SK-N-SH (cell line): ENCODE measurements at regions not wholly inside any gene's neighbourhood (a gene's known extent, or its start where the extent isn't known, plus 50 kb on each side); places are given as distances from the start of the nearest gene placed in this dataset.
A peak's percentile ranks its signal among the peaks of the same experiment; 100 is the strongest.

Experiments used
- CTCF ChIA-PET: fragments of 300-600, 350-600 bp; formaldehyde crosslinking; extraction: SDS; loops from one replicate; lab custom pipeline; 2021; lab: Yijun Ruan, JAX
- POLR2A ChIA-PET: fragments of 350-600 bp; sonication (Branson Sonifier 250); formaldehyde crosslinking; extraction: SDS; loops from one replicate; lab custom pipeline; 2020; ENCODE audit warnings: antibody characterized with exemption, inconsistent platforms; lab: Yijun Ruan, JAX
- DNase-seq: peaks from one replicate; pipeline ENCODE4 v3.0.0; 2012
- H2AFZ ChIP-seq: fragments of 200-600 bp; sonication (generic); 2 replicates; pipeline ENCODE4 v1.8.1; 2016; ENCODE audit warnings: antibody characterized with exemption, mild to moderate bottlenecking, low read depth
- H3F3A ChIP-seq: fragments of 200-600 bp; sonication (generic); replicated peaks from 2 replicates; pipeline ENCODE3; 2016; ENCODE audit warnings: antibody characterized with exemption, mild to moderate bottlenecking; ENCODE audit not compliant: insufficient read depth
- H3K27ac ChIP-seq, 2 experiments: fragments of 200-500 bp in 1 of 2; fragments of 200-600 bp in 1 of 2; sonication (Bioruptor generic) in 1 of 2; sonication (generic), shearing (Covaris generic) in 1 of 2; 2 replicates each; pipeline versions ENCODE4 v1.5.1 to v1.6.1; 2014 to 2016; ENCODE audit warnings: low read depth in 2 of 2, inconsistent platforms in 1 of 2, low read length in 1 of 2, mild to moderate bottlenecking in 1 of 2, mixed read lengths in 1 of 2
- H3K27me3 ChIP-seq: fragments of 200-600 bp; sonication (generic), shearing (Covaris generic); 2 replicates; pipeline ENCODE4 v1.6.1; 2016; ENCODE audit warnings: mixed run types; ENCODE audit not compliant: insufficient read depth
- H3K36me3 ChIP-seq, 2 experiments: fragments of 200-500 bp in 1 of 2; fragments of 200-600 bp in 1 of 2; sonication (Bioruptor generic) in 1 of 2; sonication (generic) in 1 of 2; replicated peaks in 1 of 2; 2 replicates each; pipeline versions ENCODE3 to v1.5.1; 2014 to 2016; ENCODE audit warnings: low read length in 1 of 2, mild to moderate bottlenecking in 1 of 2; ENCODE audit not compliant: insufficient read depth in 2 of 2, control insufficient read depth in 1 of 2
- H3K4me1 ChIP-seq, 2 experiments: fragments of 200-500 bp in 1 of 2; fragments of 200-600 bp in 1 of 2; sonication (Bioruptor generic) in 1 of 2; sonication (generic), shearing (Covaris generic) in 1 of 2; 2 replicates each; pipeline versions ENCODE4 v1.5.1 to v1.6.1; 2014 to 2016; ENCODE audit warnings: low read depth in 1 of 2, low read length in 1 of 2, mixed run types in 1 of 2; ENCODE audit not compliant: insufficient read depth in 2 of 2, control insufficient read depth in 1 of 2
- H3K4me2 ChIP-seq: fragments of 200-600 bp; sonication (generic), shearing (Covaris generic); 2 replicates; pipeline ENCODE4 v1.6.1; 2017; ENCODE audit warnings: mixed run types
- H3K4me3 ChIP-seq, 2 experiments: fragments of 200-500 bp in 1 of 2; fragments of 200-600 bp in 1 of 2; sonication (Bioruptor generic) in 1 of 2; sonication (generic), shearing (Covaris generic) in 1 of 2; 2 replicates each; pipeline versions ENCODE4 v1.5.1 to v1.8.1; 2014 to 2016; ENCODE audit warnings: low read depth in 2 of 2, inconsistent platforms in 1 of 2, low read length in 1 of 2, mild to moderate bottlenecking in 1 of 2, mixed read lengths in 1 of 2, moderate library complexity in 1 of 2
- H3K79me2 ChIP-seq: fragments of 200-600 bp; sonication (generic); 2 replicates; pipeline ENCODE4 v1.8.1; 2017; ENCODE audit warnings: mild to moderate bottlenecking; ENCODE audit not compliant: insufficient read depth
- H3K9ac ChIP-seq: fragments of 200-600 bp; sonication (generic); 2 replicates; pipeline ENCODE4 v1.6.1; 2017; ENCODE audit warnings: mixed run types
- H3K9me2 ChIP-seq: fragments of 200-600 bp; sonication (generic); 2 replicates; pipeline ENCODE4 v1.6.1; 2017; ENCODE audit warnings: mixed run types
- H3K9me3 ChIP-seq: fragments of 200-600 bp; sonication (generic); 2 replicates; pipeline ENCODE4 v1.6.1; 2017; ENCODE audit warnings: mixed run types, mild to moderate bottlenecking, moderate library complexity
- H4K20me1 ChIP-seq: fragments of 200-600 bp; sonication (generic); 2 replicates; pipeline ENCODE4 v1.6.1; 2017; ENCODE audit warnings: mild to moderate bottlenecking, mixed run types; ENCODE audit not compliant: insufficient read depth
- CTCF ChIP-seq: fragments of 200-600 bp; sonication (generic); IDR thresholded peaks from 2 replicates; pipeline ENCODE4 v1.6.1; 2017; ENCODE audit warnings: antibody characterized with exemption, mild to moderate bottlenecking, moderate library complexity
- ELF1 ChIP-seq: IDR thresholded peaks from 2 replicates; pipeline ENCODE4 v1.4.0; 2012
- FOXJ3 ChIP-seq: sonication (generic); formaldehyde crosslinking; IDR thresholded peaks from 2 replicates; pipeline ENCODE4 v1.5.1; 2020; ENCODE audit warnings: mild to moderate bottlenecking, missing genetic modification reagents
- FOXM1 ChIP-seq: IDR thresholded peaks from 2 replicates; pipeline ENCODE4 v1.4.0; 2012; ENCODE audit warnings: low read depth, mild to moderate bottlenecking
- JUND ChIP-seq: IDR thresholded peaks from 2 replicates; pipeline ENCODE4 v1.4.0; 2012
- MAX ChIP-seq: IDR thresholded peaks from 2 replicates; pipeline ENCODE4 v1.4.0; 2012; ENCODE audit warnings: low read depth
- MEF2A ChIP-seq: IDR thresholded peaks from 2 replicates; pipeline ENCODE4 v1.4.0; 2012; ENCODE audit warnings: low read depth, borderline replicate concordance
- NRF1 ChIP-seq: IDR thresholded peaks from 2 replicates; pipeline ENCODE4 v1.6.1; 2012; ENCODE audit warnings: low read depth, mild to moderate bottlenecking, low read length
- POLR2AphosphoS5 ChIP-seq: IDR thresholded peaks from 2 replicates; pipeline ENCODE4 v1.6.1; 2012; ENCODE audit warnings: low read depth, low read length
- RAD21 ChIP-seq: IDR thresholded peaks from 2 replicates; pipeline ENCODE4 v1.6.1; 2012; ENCODE audit warnings: mild to moderate bottlenecking, low read length
- RCOR1 ChIP-seq: fragments of 150-350 bp; IDR thresholded peaks from 2 replicates; pipeline ENCODE4 v1.6.1; 2017; ENCODE audit warnings: antibody characterized with exemption, low read length
- REST ChIP-seq: IDR thresholded peaks from 2 replicates; pipeline ENCODE4 v1.6.1; 2012; ENCODE audit warnings: mild to moderate bottlenecking, low read depth, low read length, moderate library complexity
- SIN3A ChIP-seq: IDR thresholded peaks from 2 replicates; pipeline ENCODE4 v1.6.1; 2012; ENCODE audit warnings: low read depth, mild to moderate bottlenecking, low read length, moderate library complexity, borderline replicate concordance
- SMC3 ChIP-seq: IDR thresholded peaks from 2 replicates; pipeline ENCODE4 v1.6.1; 2012; ENCODE audit warnings: low read depth, low read length, improper control_type of control experiment
- TAF1 ChIP-seq: IDR thresholded peaks from 2 replicates; pipeline ENCODE4 v1.6.1; 2012; ENCODE audit warnings: low read depth, mild to moderate bottlenecking, low read length, moderate library complexity, borderline replicate concordance
- USF1 ChIP-seq: IDR thresholded peaks from 2 replicates; pipeline ENCODE4 v1.4.0; 2012; ENCODE audit warnings: low read depth, borderline replicate concordance
- whole genome bisulfite sequencing: methylation state at CpG from one replicate; pipeline ENCODE4 v1.1.6; 2017; ENCODE audit warnings: low lambda C conversion rate; 5-methylcytosine and 5-hydroxymethylcytosine counted together

GRCh38 chr12:107622001-107622400 lies 63.6 kb upstream of the PWP1 start:
- 0 out of 2 replicates have a peak, but pooled peaks cover 3% of the 10 kb centered on the region for H3K9me3 ChIP-seq
- H3K4me1 ChIP-seq = no peaks in the 10 kb centered on the region
- H3K9ac ChIP-seq = no peak overlapping the region
- POLR2A ChIA-PET = interaction anchor here (0.8 kb wide), 1 partner anchor 193 kb away, joined by 3 read pairs; no protein-coding TSS in a partner anchor
- H3K27ac ChIP-seq = no peak overlapping the region
- H3K9me2 ChIP-seq = no peaks in the 10 kb centered on the region
- no peaks in the 10 kb centered on the region for H4K20me1 ChIP-seq
- no peaks in the 10 kb centered on the region for H3K27me3 ChIP-seq
- TF ChIP-seq MAX (no peak), SMC3 (peak; percentile 5; the same call in 1 of the 2 replicates), POLR2AphosphoS5 (no peak), JUND (no peak), MEF2A (no peak), REST (no peak), ELF1 (no peak), RAD21 (peak; percentile 57), NRF1 (no peak), CTCF (peak; percentile 49), FOXJ3 (CRISPR knock-in tag) (no peak)
- TF ChIP-seq, all 33 proteins: peak for 3
- DNase-seq = peak; percentile 60
- no peak overlapping the region for H2AFZ ChIP-seq
- no peaks in the 10 kb centered on the region for H3K36me3 ChIP-seq
- CTCF ChIA-PET = interaction anchor here (0.6 to 19.3 kb wide), 16 partner anchors 9 to 532 kb away, joined by 3 to 361 read pairs (median 3); no protein-coding TSS in a partner anchor
- WGBS = 54% methylated on average over 8 of the region's 8 CpGs
- no peak overlapping the region for H3K4me3 ChIP-seq
- H3K4me2 ChIP-seq = no peak overlapping the region
- no peaks in the 10 kb centered on the region for H3F3A ChIP-seq
- H3K79me2 ChIP-seq = no peaks in the 10 kb centered on the region

- H3K27ac ChIP-seq = no peak overlapping the region
- CTCF ChIA-PET = no interaction called here
Measured at GRCh38 chr12:107624493-107624892, 61.1 kb upstream of the PWP1 start.

More at GRCh38 chr12:107624493-107624892, 61.1 kb upstream of the PWP1 start:
- Histone ChIP-seq H3K9me2 (no peaks in the 10 kb centered on the region), H3K4me3 (no peak overlapping the region), H3K36me3 (no peaks in the 10 kb centered on the region), H3F3A (no peaks in the 10 kb centered on the region), H4K20me1 (no peaks in the 10 kb centered on the region), H3K4me2 (no peak overlapping the region), H3K4me1 (no peaks in the 10 kb centered on the region), H3K79me2 (no peaks in the 10 kb centered on the region), H3K9me3 (0 out of 2 replicates have a peak, but pooled peaks cover 3% of the 10 kb centered on the region), H3K27me3 (no peaks in the 10 kb centered on the region), H3K9ac (no peak overlapping the region), H2AFZ (no peak overlapping the region)
- POLR2A ChIA-PET = no interaction called here
- TF ChIP-seq FOXJ3 (CRISPR knock-in tag) (no peak), RCOR1 (no peak), RAD21 (no peak), FOXM1 (no peak), NRF1 (no peak), SIN3A (no peak), USF1 (no peak), TAF1 (no peak)
- no peak for DNase-seq
- WGBS = 72% methylated on average over 4 of the region's 4 CpGs
